CD4-positive, alpha-beta T cell (primary cell): ENCODE measurements at regions not wholly inside any gene's neighbourhood (a gene's known extent, or its start where the extent isn't known, plus 50 kb on each side); places are given as distances from the start of the nearest gene placed in this dataset.

Experiments used
- ATAC-seq: fragments of 200-7000 bp; cut with Tn5 transposase; one replicate; pipeline ENCODE4 v1.10.0; 2022; ENCODE audit warnings: mild to moderate bottlenecking; ENCODE audit not compliant: poor library complexity
- CTCF ChIA-PET: fragments of 350-600 bp; sonication (Branson Sonifier 250); formaldehyde crosslinking; loops from one replicate; lab custom pipeline; 2021; ENCODE audit warnings: antibody characterized with exemption, inconsistent platforms; lab: Charles Lee
- POLR2A ChIA-PET: fragments of 350-600 bp; sonication (Branson Sonifier 250); formaldehyde crosslinking; loops from one replicate; lab custom pipeline; 2021; ENCODE audit warnings: antibody characterized with exemption, inconsistent platforms; lab: Charles Lee
- DNase-seq, 14 experiments: peaks; one replicate each; pipeline ENCODE4 v3.0.0-alpha.2; 2013 to 2020; ENCODE audit warnings: mixed read lengths in 2 of 14
- H3K27ac ChIP-seq, 2 donors: one replicate each; pipeline versions ENCODE4 v1.5.1 to v1.7.0; 2013; ENCODE audit warnings: low read length in 2 of 2, low read depth in 1 of 2, mild to moderate bottlenecking in 1 of 2
- H3K27me3 ChIP-seq, 2 experiments: 1 replicate in 1 of 2; 2 replicates in 1 of 2; pipeline versions ENCODE4 v1.6.1 to v1.7.0; 2013; ENCODE audit warnings: low read length in 2 of 2, control low read depth in 1 of 2, mild to moderate bottlenecking in 1 of 2, moderate library complexity in 1 of 2; ENCODE audit not compliant: insufficient read depth in 2 of 2, control insufficient read depth in 1 of 2
- H3K36me3 ChIP-seq: one replicate; pipeline ENCODE4 v1.6.1; 2013; ENCODE audit warnings: low read length, control low read depth; ENCODE audit not compliant: insufficient read depth
- H3K4me1 ChIP-seq: one replicate; pipeline ENCODE4 v1.6.1; 2013; ENCODE audit warnings: low read length, control low read depth; ENCODE audit not compliant: insufficient read depth
- H3K4me3 ChIP-seq: one replicate; pipeline ENCODE4 v1.5.1; 2013; ENCODE audit warnings: mild to moderate bottlenecking, low read length, moderate library complexity
- H3K9me3 ChIP-seq, 2 experiments: 1 replicate in 1 of 2; 2 replicates in 1 of 2; pipeline versions ENCODE4 v1.6.1 to v1.7.0; 2013; ENCODE audit warnings: low read length in 2 of 2, mild to moderate bottlenecking in 2 of 2, control low read depth in 1 of 2, moderate library complexity in 1 of 2; ENCODE audit not compliant: control insufficient read depth in 1 of 2, insufficient read depth in 1 of 2
- H3K27ac Mint-ChIP-seq: one replicate; pipeline ENCODE4 v1.8.0; 2020; ENCODE audit warnings: mixed read lengths
- H3K27me3 Mint-ChIP-seq: one replicate; pipeline ENCODE4 v1.8.0; 2021; ENCODE audit warnings: mixed read lengths
- H3K36me3 Mint-ChIP-seq: one replicate; pipeline ENCODE4 v1.8.0; 2021; ENCODE audit warnings: low read depth, mixed read lengths
- H3K4me1 Mint-ChIP-seq: one replicate; pipeline ENCODE4 v1.8.0; 2021; ENCODE audit warnings: low read depth, mixed read lengths
- H3K4me3 Mint-ChIP-seq: one replicate; pipeline ENCODE4 v1.8.0; 2020; ENCODE audit warnings: mild to moderate bottlenecking, mixed read lengths
- H3K9me3 Mint-ChIP-seq: one replicate; pipeline ENCODE4 v1.8.0; 2020; ENCODE audit warnings: mixed read lengths
- intact Hi-C, 2 experiments: fragments of 100-400 bp; cut with DNase I in 1 of 2; cut with micrococcal nuclease in 1 of 2; formaldehyde crosslinking; loops; one replicate each; pipeline versions ENCODE4 v1.15.1 to v1.9.0; 2023 to 2025; cut with DNase I, micrococcal nuclease
- TF ChIP-seq, protein P1 (sequence below): fragments of 200-600 bp; IDR thresholded peaks from one replicate; pipeline ENCODE4 v1.8.0; 2022; ENCODE audit warnings: antibody characterized with exemption, mild to moderate bottlenecking

DNA sequence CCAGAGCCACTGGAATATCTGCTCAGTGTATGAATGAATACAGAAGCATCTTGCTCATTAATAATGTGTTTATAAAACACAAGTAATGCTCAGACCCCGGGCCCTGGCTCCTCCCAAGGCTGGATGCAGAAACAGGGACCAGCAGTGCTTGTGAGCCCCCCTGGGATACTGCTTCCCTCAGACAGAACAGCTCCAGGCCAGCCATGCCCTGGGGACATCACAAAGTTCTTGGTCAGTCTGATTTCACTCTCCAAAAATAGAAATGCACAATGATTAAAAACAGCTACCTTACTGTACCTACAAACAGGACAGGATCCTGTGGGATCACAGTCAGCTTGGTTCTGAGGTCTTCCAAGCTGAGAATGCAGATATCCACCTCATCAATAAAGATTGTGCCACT, 68.2 kb downstream of the ABCC12 start:
- ChIA-PET POLR2A (no interaction called here), CTCF (no interaction called here)
- Histone ChIP-seq H3K36me3 (no peaks in the 10 kb centered on the region), H3K9me3 (peaks cover 0 to 3% of the 10 kb centered on the region in 2 experiments), H3K27me3 (peaks cover 2 to 7% of the 10 kb centered on the region in 2 experiments), H3K27ac (no peak overlapping the region), H3K4me3 (no peak overlapping the region), H3K4me1 (no peaks in the 10 kb centered on the region)
- Mint-ChIP-seq H3K36me3 (no peaks in the 10 kb centered on the region), H3K9me3 (no peaks in the 10 kb centered on the region), H3K27me3 (peaks cover 28% of the 10 kb centered on the region), H3K4me3 (no peak overlapping the region), H3K4me1 (no peaks in the 10 kb centered on the region), H3K27ac (no peak overlapping the region)
- no peak for ATAC-seq
- intact Hi-C loops, result no loop called here
- no peak for DNase-seq
- TF ChIP-seq, protein P1, sequence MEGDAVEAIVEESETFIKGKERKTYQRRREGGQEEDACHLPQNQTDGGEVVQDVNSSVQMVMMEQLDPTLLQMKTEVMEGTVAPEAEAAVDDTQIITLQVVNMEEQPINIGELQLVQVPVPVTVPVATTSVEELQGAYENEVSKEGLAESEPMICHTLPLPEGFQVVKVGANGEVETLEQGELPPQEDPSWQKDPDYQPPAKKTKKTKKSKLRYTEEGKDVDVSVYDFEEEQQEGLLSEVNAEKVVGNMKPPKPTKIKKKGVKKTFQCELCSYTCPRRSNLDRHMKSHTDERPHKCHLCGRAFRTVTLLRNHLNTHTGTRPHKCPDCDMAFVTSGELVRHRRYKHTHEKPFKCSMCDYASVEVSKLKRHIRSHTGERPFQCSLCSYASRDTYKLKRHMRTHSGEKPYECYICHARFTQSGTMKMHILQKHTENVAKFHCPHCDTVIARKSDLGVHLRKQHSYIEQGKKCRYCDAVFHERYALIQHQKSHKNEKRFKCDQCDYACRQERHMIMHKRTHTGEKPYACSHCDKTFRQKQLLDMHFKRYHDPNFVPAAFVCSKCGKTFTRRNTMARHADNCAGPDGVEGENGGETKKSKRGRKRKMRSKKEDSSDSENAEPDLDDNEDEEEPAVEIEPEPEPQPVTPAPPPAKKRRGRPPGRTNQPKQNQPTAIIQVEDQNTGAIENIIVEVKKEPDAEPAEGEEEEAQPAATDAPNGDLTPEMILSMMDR, result no peak

DNA sequence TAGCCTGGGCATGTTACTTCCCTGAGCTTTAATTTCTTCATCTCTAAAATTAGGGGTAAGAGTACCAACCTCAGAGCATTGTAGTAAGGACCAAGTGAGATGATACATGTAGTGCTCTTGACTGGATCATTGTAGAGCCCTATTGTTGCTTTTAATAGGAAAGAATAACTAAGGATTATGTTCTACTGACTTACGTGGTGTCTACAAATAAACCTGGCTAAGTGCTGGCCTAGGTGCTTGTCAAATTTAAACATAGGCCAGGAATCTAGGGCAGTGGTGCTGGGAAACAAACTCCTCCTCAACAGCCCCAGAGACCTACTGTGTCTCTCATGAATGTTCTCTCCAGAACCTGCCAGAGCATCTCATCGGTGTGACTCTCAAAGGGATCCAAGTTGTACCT, 69.4 kb downstream of the ABCC12 start:
- Mint-ChIP-seq H3K4me3 (no peak overlapping the region), H3K27me3 (peaks cover 27% of the 10 kb centered on the region), H3K9me3 (no peaks in the 10 kb centered on the region), H3K36me3 (no peaks in the 10 kb centered on the region), H3K27ac (no peak overlapping the region), H3K4me1 (no peaks in the 10 kb centered on the region)
- no peak for ATAC-seq
- H3K27me3 ChIP-seq, result peaks cover 3 to 5% of the 10 kb centered on the region in 2 experiments
- peaks cover 0 to 3% of the 10 kb centered on the region in 2 experiments for H3K9me3 ChIP-seq
- TF ChIP-seq, protein P1, result no peak
- no peak for DNase-seq
- intact Hi-C loops, result no loop called here
- POLR2A ChIA-PET, result no interaction called here
- no peaks in the 10 kb centered on the region for H3K36me3 ChIP-seq
- no peaks in the 10 kb centered on the region for H3K4me1 ChIP-seq
- H3K4me3 ChIP-seq, result no peak overlapping the region
- CTCF ChIA-PET, result no interaction called here
- H3K27ac ChIP-seq, result no peak overlapping the region

DNA sequence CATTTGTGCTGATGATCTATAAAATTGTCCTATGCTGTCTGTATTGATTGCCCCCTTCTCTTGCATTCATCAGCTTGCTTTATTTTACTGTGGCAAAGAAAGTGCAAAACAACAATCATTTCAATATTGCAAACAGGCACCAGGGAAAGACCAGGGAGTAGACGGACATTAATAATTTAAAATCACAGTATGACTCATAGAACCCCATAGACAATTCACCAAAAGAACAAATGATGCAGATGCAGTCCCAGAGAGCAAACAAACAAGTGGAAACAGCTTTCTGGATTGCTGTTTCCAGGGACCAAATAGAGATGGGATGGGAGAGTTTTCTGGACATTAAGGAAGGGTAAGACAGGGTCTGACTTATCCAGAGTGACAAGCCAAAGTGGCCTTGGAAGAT, 70.1 kb downstream of the ABCC12 start:
- Mint-ChIP-seq H3K4me3 (no peak overlapping the region), H3K9me3 (no peaks in the 10 kb centered on the region), H3K36me3 (no peaks in the 10 kb centered on the region), H3K4me1 (no peaks in the 10 kb centered on the region), H3K27ac (no peak overlapping the region), H3K27me3 (peaks cover 23% of the 10 kb centered on the region)
- ATAC-seq, result no peak
- ChIA-PET POLR2A (no interaction called here), CTCF (no interaction called here)
- H3K4me3 ChIP-seq, result no peak overlapping the region
- no peak for DNase-seq
- peaks cover 0 to 3% of the 10 kb centered on the region in 2 experiments for H3K9me3 ChIP-seq
- no peaks in the 10 kb centered on the region for H3K4me1 ChIP-seq
- TF ChIP-seq, protein P1, result no peak
- no peak overlapping the region for H3K27ac ChIP-seq
- no peaks in the 10 kb centered on the region for H3K36me3 ChIP-seq
- peaks cover 3 to 5% of the 10 kb centered on the region in 2 experiments for H3K27me3 ChIP-seq
- intact Hi-C loops, result no loop called here
